ENCODE measurements at regions not wholly inside any gene's neighbourhood (a gene's known extent, or its start where the extent isn't known, plus 50 kb on each side); places are given as distances from the start of the nearest gene placed in this dataset.

GRCh38 chr12:127881371-127882140 lies 385.4 kb upstream of the TMEM132C start:
- TF ChIP-seq CTCF (IDR thresholded peaks at IDR 0.05) (no peak), POLR2A (IDR thresholded peaks at IDR 0.05) (no peak), POLR2AphosphoS5 (IDR thresholded peaks at IDR 0.05) (no peak), EP300 (IDR thresholded peaks at IDR 0.05) (no peak)

Data from stomach (tissue), 4 donors.